Skeletal muscle tissue (tissue), 3 donors: ENCODE measurements at regions not wholly inside any gene's neighbourhood (a gene's known extent, or its start where the extent isn't known, plus 50 kb on each side); places are given as distances from the start of the nearest gene placed in this dataset.

Experiments
- H3K27ac ChIP-seq: one replicate; pipeline ENCODE4 v1.7.0; 2013; ENCODE audit warnings: mild to moderate bottlenecking, low read depth, low read length, inconsistent platforms
- H3K27me3 ChIP-seq, 3 donors: one replicate each; pipeline ENCODE4 v1.7.0; 2013; ENCODE audit warnings: low read length in 3 of 3; ENCODE audit not compliant: control insufficient read depth in 3 of 3, insufficient read depth in 3 of 3
- H3K36me3 ChIP-seq, 3 donors: one replicate each; pipeline ENCODE4 v1.7.0; 2013; ENCODE audit warnings: low read length in 3 of 3; ENCODE audit not compliant: control insufficient read depth in 3 of 3, insufficient read depth in 3 of 3
- H3K4me1 ChIP-seq, 3 donors: one replicate each; pipeline ENCODE4 v1.7.0; 2013; ENCODE audit warnings: low read length in 3 of 3, mild to moderate bottlenecking in 3 of 3; ENCODE audit not compliant: control insufficient read depth in 3 of 3, insufficient read depth in 3 of 3
- H3K4me3 ChIP-seq, 3 donors: one replicate each; pipeline ENCODE4 v1.7.0; 2013; ENCODE audit warnings: low read length in 3 of 3
- H3K9ac ChIP-seq, 3 donors: one replicate each; pipeline ENCODE4 v1.7.0; 2013; ENCODE audit warnings: low read length in 3 of 3, mild to moderate bottlenecking in 3 of 3, moderate library complexity in 2 of 3, low read depth in 1 of 3
- H3K9me3 ChIP-seq, 3 donors: one replicate each; pipeline ENCODE4 v1.7.0; 2013; ENCODE audit warnings: low read length in 3 of 3; ENCODE audit not compliant: control insufficient read depth in 3 of 3
- donor health status: Osteomylitis.

DNA sequence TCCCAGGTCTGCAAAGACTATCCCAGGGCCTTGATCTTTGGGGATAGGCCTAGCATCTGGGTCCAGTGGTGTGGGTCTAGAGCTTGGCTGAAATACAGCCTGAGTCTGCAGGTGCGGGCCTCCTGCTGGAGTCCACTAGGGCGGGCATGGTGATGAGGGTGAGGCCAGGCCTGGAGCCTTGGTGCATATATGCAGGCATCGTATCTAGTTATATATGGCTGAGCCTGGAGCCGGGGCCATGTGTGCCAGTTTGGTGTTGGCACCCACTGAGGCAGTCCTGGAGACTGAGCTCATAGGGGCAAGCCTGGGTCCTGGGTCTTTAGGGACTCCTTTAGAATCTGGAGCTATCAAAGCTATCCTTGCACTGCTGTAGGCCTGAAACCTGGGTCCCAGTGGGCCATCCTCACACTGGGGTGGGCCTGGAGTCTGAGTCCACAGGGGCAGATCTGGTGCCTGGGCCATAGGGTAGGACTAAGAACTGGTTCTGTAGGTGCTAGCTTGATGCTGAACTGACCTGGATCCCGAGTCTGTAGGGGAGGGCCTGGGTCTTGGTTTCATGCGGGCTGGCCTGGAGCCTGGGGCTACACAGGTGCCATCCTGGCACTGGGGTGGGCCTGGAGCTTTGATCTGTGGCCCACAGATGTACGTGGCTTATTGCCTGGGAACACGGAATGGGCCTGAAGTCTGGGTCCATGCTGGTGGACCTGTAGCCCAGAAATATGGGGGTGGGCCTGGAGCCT, 346.5 kb upstream of the MEF2C start:
- Histone ChIP-seq H3K27ac (no peak overlapping the region), H3K27me3 (no peaks in the 10 kb centered on the region), H3K36me3 (no peaks in the 10 kb centered on the region), H3K9ac (no peak overlapping the region), H3K4me1 (no peaks in the 10 kb centered on the region), H3K9me3 (no peaks in the 10 kb centered on the region), H3K4me3 (no peak overlapping the region)

- Histone ChIP-seq H3K27ac (no peak overlapping the region), H3K4me3 (no peak overlapping the region), H3K9me3 (no peaks in the 10 kb centered on the region), H3K36me3 (no peaks in the 10 kb centered on the region), H3K4me1 (no peaks in the 10 kb centered on the region), H3K27me3 (no peaks in the 10 kb centered on the region), H3K9ac (no peak overlapping the region)
Measured at GRCh38 chr5:89228355-89228754, 345.4 kb upstream of the MEF2C start.

GRCh38 chr5:89218364-89218763, 335.4 kb upstream of the MEF2C start:
- Histone ChIP-seq H3K9ac (no peak overlapping the region), H3K36me3 (no peaks in the 10 kb centered on the region), H3K27me3 (no peaks in the 10 kb centered on the region), H3K4me3 (no peak overlapping the region), H3K27ac (no peak overlapping the region), H3K9me3 (no peaks in the 10 kb centered on the region), H3K4me1 (peaks cover 0 to 3% (median 3%) of the 10 kb centered on the region in 3 donors)

- Histone ChIP-seq H3K9me3 (no peaks in the 10 kb centered on the region), H3K9ac (no peak overlapping the region), H3K4me3 (no peak overlapping the region), H3K27me3 (no peaks in the 10 kb centered on the region), H3K4me1 (peaks cover 0 to 3% (median 3%) of the 10 kb centered on the region in 3 donors), H3K27ac (no peak overlapping the region), H3K36me3 (no peaks in the 10 kb centered on the region)
Measured at GRCh38 chr5:89216606-89217005, 333.6 kb upstream of the MEF2C start.

- no peak overlapping the region for H3K4me3 ChIP-seq
- H3K27me3 ChIP-seq, result no peaks in the 10 kb centered on the region
- H3K27ac ChIP-seq, result no peak overlapping the region
- peaks cover 0 to 3% (median 3%) of the 10 kb centered on the region in 3 donors for H3K4me1 ChIP-seq
- no peaks in the 10 kb centered on the region for H3K36me3 ChIP-seq
- H3K9me3 ChIP-seq, result no peaks in the 10 kb centered on the region
- H3K9ac ChIP-seq, result no peak overlapping the region
Measured at GRCh38 chr5:89213573-89213972, 330.6 kb upstream of the MEF2C start.

- Histone ChIP-seq H3K27me3 (no peaks in the 10 kb centered on the region), H3K4me1 (peaks cover 0 to 3% (median 3%) of the 10 kb centered on the region in 3 donors), H3K27ac (no peak overlapping the region), H3K36me3 (no peaks in the 10 kb centered on the region), H3K4me3 (no peak overlapping the region), H3K9ac (no peak overlapping the region), H3K9me3 (no peaks in the 10 kb centered on the region)
Measured at GRCh38 chr5:89211836-89212235, 328.9 kb upstream of the MEF2C start.

- no peak overlapping the region for H3K9ac ChIP-seq
- H3K4me3 ChIP-seq, result no peak overlapping the region
- H3K9me3 ChIP-seq, result no peaks in the 10 kb centered on the region
- no peak overlapping the region for H3K27ac ChIP-seq
- no peaks in the 10 kb centered on the region for H3K36me3 ChIP-seq
- peaks cover 0 to 2% (median 2%) of the 10 kb centered on the region in 3 donors for H3K4me1 ChIP-seq
- no peaks in the 10 kb centered on the region for H3K27me3 ChIP-seq
Measured at GRCh38 chr5:89208811-89209210, 325.8 kb upstream of the MEF2C start.

- no peaks in the 10 kb centered on the region for H3K4me1 ChIP-seq
- no peaks in the 10 kb centered on the region for H3K36me3 ChIP-seq
Measured at GRCh38 chr5:89208392-89208791, 325.4 kb upstream of the MEF2C start.

DNA sequence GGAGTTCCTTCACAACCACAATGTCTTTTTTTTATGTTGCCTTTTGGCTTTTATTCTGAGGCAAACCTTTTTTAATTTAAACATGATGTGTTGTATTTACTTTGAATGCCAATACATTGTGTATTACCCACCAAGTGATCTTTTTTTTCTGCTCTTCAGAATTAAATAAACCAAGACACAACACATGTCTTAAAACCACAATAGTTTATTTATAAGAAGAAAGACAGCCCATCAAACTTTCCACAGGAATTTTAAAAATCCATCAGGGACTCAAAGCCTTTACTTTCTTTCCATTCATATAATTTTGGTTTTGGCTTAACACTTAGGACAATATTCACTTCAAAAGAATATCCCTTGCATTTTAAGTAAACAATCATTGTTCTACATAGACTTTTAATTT, 321.8 kb upstream of the MEF2C start:
- H3K27me3 ChIP-seq, result no peaks in the 10 kb centered on the region
- H3K36me3 ChIP-seq, result no peaks in the 10 kb centered on the region
- H3K27ac ChIP-seq, result no peak overlapping the region
- H3K4me1 ChIP-seq, result no peaks in the 10 kb centered on the region
- no peak overlapping the region for H3K9ac ChIP-seq
- H3K9me3 ChIP-seq, result peaks cover 3 to 4% (median 3%) of the 10 kb centered on the region in 3 donors
- H3K4me3 ChIP-seq, result no peak overlapping the region

More at GRCh38 chr5:89208392-89208791, 325.4 kb upstream of the MEF2C start:
- no peak overlapping the region for H3K9ac ChIP-seq
- H3K9me3 ChIP-seq, result no peaks in the 10 kb centered on the region
- H3K4me3 ChIP-seq, result no peak overlapping the region
- H3K27me3 ChIP-seq, result no peaks in the 10 kb centered on the region
- no peak overlapping the region for H3K27ac ChIP-seq

GRCh38 chr5:89203611-89204010, 320.6 kb upstream of the MEF2C start:
- no peaks in the 10 kb centered on the region for H3K36me3 ChIP-seq
- no peak overlapping the region for H3K9ac ChIP-seq
- no peaks in the 10 kb centered on the region for H3K4me1 ChIP-seq
- H3K27me3 ChIP-seq, result no peaks in the 10 kb centered on the region
- H3K4me3 ChIP-seq, result no peak overlapping the region
- peaks cover 3 to 5% (median 4%) of the 10 kb centered on the region in 3 donors for H3K9me3 ChIP-seq
- no peak overlapping the region for H3K27ac ChIP-seq
